HG02588 (cell line): ENCODE measurements at regions not wholly inside any gene's neighbourhood (a gene's known extent, or its start where the extent isn't known, plus 50 kb on each side); places are given as distances from the start of the nearest gene placed in this dataset.

Source experiments
- ATAC-seq: cut with Tn5 transposase; IDR thresholded peaks from one replicate; pipeline ENCODE4 v1.9.1; 2021; ENCODE audit warnings: mild to moderate bottlenecking, moderate library complexity; ENCODE audit not compliant: unreplicated experiment

GRCh38 chr14:54207075-54207474 is 189.7 kb upstream of the CDKN3 start:
- ATAC-seq: no peak

DNA sequence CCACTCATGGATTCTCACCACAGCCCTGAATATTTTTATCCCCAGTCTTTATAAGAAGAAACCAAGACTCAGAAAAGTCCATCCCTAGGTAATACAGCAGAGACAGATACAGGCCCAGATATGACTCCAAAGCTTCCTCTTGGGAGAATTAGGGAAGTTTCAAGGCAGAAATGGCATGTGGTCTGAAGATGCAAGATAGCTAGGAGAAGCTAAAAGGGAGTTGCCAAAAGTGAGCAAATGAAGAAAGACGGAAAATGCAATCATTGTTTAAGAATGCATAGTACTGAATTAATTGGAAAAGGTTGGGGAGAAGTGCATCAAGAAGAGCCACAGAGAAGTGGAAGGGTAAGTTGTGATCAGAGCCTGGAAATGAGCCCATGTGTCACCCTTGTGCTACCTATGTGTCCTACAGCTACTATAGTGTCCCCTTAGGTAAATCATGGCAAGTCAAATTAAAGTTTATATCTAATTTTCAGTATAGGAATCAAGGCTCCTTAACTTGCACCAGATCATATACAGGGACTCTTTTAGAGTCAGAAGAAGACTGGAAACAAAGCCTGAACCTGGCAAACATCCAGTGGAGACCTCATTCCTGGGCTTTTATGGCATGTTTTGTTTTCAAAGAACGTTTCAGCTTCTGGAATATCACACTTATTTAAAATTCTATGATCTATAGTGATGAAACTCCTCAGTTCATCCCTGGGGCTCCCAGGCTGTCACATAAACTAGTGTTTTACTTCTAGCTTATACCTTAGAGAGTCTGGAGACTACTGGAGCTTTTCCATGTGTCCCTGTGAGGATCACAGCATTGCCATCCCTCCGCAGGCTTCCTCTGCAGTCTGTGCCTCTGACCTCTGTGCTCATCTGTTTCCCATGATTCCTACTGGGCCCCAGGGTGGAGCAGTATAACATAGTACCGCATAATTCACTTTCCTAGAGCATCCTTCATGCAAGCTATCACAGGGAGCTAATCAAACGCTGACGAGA is 189.0 kb upstream of the CDKN3 start:
- no peak for ATAC-seq

GRCh38 chr14:54208751-54209150 is 188.1 kb upstream of the CDKN3 start:
- ATAC-seq: no peak

DNA sequence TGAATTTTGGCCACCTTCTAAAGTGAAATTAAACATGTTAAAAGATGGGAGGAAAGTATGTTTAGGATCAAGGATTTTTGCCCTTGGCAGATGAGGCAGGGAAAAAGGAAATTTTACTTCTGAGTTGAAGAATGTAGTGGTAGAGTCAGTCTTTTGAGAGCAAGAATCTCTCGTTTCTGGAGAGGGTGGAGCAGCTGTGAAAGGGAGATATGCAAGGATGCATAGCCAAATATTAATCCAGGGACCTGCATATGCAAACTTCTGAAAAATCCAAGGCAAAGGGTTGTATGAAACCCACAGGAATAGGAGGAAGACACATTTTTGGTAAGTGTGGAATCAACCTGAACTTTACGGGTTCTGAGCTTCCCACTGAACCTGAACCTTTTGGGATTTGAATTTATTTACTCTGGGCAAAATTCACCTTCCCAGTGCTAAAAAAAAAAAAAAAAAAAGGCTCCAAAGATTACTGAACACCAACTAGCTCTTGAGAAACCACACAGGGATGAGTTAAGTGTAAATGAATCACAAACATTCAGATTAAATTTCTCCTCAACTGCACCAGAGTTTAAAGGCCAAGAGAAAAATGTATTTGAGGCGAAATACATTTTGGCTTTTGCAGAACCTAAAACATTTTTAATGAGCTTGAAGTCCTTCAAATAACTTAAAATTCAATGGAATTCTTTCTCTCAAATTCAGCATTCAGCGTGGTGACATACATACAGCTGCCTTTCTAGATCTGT is 187.1 kb upstream of the CDKN3 start:
- no peak for ATAC-seq

- ATAC-seq: no peak
These were observed 185.1 kb upstream of the CDKN3 start for GRCh38 chr14:54211551-54212308.

DNA sequence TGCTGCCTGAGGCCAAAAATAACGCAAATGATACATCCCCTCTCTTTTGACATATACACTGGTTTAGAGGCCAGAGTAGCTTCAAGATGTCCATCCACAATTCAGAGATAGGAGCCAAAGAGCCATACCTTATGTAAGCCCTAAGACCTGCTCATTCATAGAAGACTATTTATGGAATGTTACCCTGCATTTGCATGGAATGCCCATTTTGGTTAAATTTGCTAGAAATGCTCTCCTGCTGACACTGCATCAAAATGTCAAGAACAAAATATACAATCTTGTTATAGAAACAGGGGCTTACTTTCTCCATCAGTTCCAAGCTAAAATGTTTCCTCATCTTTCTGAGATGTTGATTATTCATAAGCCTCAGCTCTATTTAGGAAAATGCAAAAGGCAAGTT is 183.3 kb upstream of the CDKN3 start:
- ATAC-seq: no peak

DNA sequence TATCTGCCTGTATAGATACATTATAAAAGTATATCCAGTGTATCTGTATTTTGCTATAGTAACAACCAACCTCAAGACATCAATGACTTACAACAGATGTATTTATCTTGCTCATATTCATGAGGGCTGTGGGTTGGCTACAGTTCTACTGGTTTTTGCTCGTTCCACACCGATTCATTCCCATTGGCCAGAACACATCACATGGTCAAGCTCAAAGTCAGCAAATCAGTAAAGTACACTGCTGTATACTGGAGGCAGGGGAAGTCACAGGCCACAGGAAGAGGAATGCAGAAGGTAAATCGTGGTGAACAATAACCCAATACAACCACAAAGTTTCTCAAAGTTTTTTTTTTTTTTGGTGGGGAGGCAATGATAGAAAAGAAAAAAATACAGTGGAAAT is 180.0 kb upstream of the CDKN3 start:
- ATAC-seq: no peak

DNA sequence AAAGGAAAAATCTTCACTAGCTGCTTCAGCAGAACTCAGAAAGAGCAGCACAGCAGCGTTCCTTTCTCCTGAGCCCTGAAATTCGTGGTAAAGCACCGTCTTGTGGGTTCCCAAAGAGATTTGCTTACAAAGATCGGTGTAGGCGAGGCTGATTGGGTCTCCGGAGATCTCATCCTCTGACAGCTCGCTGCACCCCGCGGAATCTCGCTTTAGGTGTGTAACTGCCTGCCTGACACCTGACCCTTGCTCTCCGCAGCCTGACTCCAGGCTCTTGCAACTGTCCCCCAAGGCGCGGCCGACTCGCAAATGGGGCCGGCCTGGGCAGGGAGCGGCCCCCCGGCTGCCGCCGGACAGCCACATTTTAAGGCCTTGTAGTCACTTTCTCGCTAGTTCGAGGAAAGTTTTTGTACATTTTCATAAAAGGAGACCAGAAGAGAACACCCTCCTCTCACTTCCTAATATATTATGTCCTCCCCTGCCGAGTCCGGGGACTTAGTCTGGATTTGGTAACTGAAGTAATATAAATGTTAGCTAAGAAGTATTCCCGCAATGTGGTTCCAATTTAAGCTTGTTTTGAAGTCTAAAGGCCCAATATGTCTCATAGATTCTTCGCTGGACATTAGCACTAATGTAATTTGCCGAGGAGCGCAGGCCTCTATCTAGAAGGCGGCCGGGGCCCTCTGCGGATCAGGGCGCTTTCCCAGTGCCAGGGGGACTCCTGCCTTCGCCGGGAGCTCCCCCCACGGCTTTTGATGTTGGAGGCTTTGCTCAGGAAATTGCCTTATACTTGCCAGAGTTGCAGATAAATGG is 177.3 kb upstream of the CDKN3 start:
- ATAC-seq: no peak

DNA sequence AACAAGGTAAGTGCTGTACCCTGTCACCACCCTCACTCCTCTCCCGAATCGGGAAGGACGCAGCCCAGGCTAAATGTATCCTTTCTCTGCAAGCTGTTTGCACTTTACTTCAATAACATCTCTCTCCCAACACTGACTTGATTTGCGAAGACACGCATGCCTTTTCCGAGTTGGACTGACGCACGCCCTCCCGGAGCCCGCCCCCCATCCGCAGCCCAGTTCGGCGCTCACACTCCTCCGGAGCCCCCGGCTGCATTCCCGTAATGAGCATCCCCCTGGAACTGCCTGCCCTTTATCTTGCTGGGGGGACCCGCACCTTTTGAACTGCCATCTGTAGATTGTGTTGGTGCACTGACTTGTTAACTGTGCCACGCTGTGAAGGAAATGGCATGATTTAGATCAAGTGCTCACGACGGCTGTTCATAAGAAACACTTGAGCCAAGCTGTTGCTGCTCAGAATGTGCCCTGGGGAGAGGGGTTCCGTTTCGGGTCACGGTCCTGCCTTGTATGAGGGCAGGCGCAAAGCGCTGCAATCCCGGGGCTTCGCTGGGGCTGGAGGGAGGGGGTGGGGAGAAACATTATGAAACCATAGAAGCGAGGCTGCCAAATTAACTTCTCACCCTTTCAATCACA is 176.6 kb upstream of the CDKN3 start:
- no peak for ATAC-seq

GRCh38 chr14:54220704-54221431 is 175.9 kb upstream of the CDKN3 start:
- ATAC-seq: no peak

GRCh38 chr14:54221432-54221803 is 175.4 kb upstream of the CDKN3 start:
- ATAC-seq: peak; percentile 49

- no peak for ATAC-seq
These were observed 174.8 kb upstream of the CDKN3 start for GRCh38 chr14:54221971-54222370.

DNA sequence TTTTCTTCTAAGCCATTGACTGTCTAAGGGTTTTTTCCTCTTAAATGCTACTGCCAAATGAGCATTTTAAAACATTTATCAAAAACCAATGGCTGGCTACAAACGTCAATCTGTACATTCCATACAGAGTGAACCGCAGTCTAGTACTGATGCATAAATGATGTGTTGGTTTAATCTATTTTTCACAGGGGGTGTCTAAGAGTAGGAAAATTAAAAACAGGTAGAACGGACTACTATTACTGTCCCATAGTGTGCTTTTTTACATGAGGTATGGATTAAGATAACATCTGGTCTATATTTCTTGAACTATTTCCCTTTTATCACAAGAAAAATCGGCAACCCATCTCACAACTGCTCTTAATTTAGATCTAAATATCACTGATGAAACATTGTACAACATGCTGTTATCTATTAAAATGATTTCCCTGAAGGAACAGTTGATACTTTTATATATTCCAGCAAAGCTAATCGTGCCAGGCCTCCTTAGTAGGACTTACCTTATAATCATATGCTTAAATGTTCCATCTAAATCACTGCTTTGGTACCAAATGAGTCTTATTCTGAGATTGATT is 172.9 kb upstream of the CDKN3 start:
- ATAC-seq: no peak

DNA sequence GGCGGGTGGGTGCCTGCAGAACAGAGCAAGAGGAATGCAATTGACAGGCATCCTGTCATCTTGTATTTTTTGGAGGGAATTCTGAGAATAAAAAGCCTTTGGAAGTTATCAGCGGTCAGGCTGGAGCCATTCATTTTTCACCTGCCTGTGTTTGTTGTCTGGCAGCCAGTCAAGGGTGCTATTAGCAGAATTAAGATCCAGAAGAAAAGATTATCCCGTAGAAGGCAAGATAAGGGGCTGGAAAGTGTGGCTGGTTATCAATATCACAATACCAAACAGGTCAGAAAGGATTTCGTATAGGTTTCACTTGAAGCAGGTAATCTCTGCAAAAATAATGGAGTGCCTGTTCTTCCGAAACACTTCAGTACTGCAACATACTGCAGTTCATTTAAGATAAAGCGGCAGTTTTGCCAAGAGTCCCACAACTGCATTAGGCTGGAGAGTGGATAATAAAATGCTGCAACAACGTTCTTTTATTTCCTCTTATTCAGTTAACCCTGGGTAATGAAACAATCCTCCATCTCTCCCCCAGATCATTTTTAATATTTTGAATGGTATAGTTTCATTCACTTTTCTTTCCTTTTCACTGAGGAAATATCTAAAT is 171.2 kb upstream of the CDKN3 start:
- no peak for ATAC-seq

GRCh38 chr14:54226103-54226502 is 170.7 kb upstream of the CDKN3 start:
- ATAC-seq: no peak

DNA sequence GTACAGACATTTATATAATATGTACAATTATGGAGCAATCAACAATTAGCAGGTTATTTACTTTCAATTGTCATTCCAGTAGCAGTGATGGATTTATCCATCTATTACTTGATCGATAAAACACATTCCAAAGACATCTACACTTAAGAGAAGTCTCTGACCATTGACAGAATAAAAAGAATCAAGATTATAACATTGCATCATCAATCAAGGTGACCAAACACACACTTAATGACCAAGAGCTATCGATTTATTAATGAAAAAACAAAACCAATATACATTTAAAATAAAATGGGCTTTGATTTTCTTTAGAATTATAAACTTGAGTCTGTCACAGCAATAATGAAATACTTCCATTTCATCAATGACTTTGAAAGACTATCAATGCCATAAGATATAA is 170.2 kb upstream of the CDKN3 start:
- ATAC-seq: no peak

DNA sequence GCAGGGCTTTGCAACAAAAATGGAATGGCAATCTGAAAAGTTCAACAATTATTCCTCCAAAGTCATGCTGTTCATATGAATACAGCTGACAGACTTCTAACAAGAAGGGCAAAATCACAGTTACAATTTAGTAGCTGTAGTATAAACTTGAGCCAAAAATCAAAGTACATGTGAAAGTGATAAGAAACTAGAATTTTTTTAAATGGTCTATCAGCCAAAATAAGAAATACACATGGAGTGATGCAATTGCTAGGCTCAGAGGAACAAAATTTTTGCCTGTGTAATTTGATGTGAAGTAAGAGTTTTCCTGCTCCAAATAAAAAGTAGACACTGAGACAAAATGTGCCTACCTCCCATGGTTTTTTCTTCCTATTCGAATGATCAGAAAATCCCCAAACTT is 167.7 kb upstream of the CDKN3 start:
- no peak for ATAC-seq

- ATAC-seq: no peak
These were observed 166.2 kb upstream of the CDKN3 start for GRCh38 chr14:54230645-54231044.

DNA sequence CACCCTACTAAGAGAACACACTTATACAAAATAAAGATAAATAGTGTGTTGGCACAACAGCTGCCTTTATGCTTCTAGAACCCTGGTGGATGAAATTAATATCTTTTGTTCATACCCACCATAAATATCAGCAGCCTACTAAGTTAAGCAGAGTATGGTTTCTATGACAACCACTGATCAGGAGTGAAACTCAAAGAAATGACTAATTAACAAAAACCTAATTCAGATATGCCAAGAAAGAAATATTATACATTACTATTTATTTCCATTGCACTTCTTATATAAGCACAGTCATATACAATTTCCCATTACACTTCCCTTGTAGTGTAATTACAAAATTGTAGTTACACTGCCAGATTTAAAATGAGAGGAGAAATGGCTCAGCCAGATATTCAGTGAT is 164.1 kb upstream of the CDKN3 start:
- no peak for ATAC-seq
